ENCODE measurements at regions not wholly inside any gene's neighbourhood (a gene's known extent, or its start where the extent isn't known, plus 50 kb on each side); places are given as distances from the start of the nearest gene placed in this dataset.

GRCh38 chr3:98979296-98979695, 77.8 kb upstream of the DCBLD2 start:
- no peak for TF ChIP-seq CTCF (conservative IDR thresholded peaks at IDR 0.05; ENCODE audit: low read depth)
- DNase-seq (ENCODE audit: low spot score) = no peak
- H3K27ac ChIP-seq = no peak overlapping the region
- CTCF ChIA-PET = no interaction called here
- POLR2A ChIA-PET (ENCODE audit: low non-redundant PET) = no interaction called here

GRCh38 chr3:98978068-98978811, 76.7 kb upstream of the DCBLD2 start:
- CTCF ChIA-PET = interaction anchor here (0.6 kb wide), 1 partner anchor 376 kb away, joined by 3 read pairs; no protein-coding TSS in a partner anchor
- H3K27ac ChIP-seq = no peak overlapping the region
- POLR2A ChIA-PET (ENCODE audit: low non-redundant PET) = no interaction called here

GRCh38 chr3:98977520-98977919, 76.0 kb upstream of the DCBLD2 start:
- POLR2A ChIA-PET (ENCODE audit: low non-redundant PET) = no interaction called here
- no peak overlapping the region for H3K27ac ChIP-seq
- DNase-seq (ENCODE audit: low spot score) = peak; percentile 65
- TF ChIP-seq CTCF (conservative IDR thresholded peaks at IDR 0.05; ENCODE audit: low read depth) = no peak
- CTCF ChIA-PET = no interaction called here

More at GRCh38 chr3:98978068-98978811, 76.7 kb upstream of the DCBLD2 start:
- TF ChIP-seq CTCF (conservative IDR thresholded peaks at IDR 0.05; ENCODE audit: low read depth) = no peak
- DNase-seq (ENCODE audit: low spot score) = no peak

- ChIA-PET CTCF (no interaction called here), POLR2A (ENCODE audit: low non-redundant PET) (no interaction called here)
- DNase-seq (ENCODE audit: low spot score) = no peak
- no peak overlapping the region for H3K27ac ChIP-seq
- no peak for TF ChIP-seq CTCF (conservative IDR thresholded peaks at IDR 0.05; ENCODE audit: low read depth)
These were observed 72.9 kb upstream of the DCBLD2 start for GRCh38 chr3:98974442-98974841.

GRCh38 chr3:98972720-98973119, 71.2 kb upstream of the DCBLD2 start:
- POLR2A ChIA-PET (ENCODE audit: low non-redundant PET) = no interaction called here
- TF ChIP-seq CTCF (conservative IDR thresholded peaks at IDR 0.05; ENCODE audit: low read depth) = no peak
- CTCF ChIA-PET = interaction anchor here (0.6 to 0.9 kb wide), 2 partner anchors 13 to 42 kb away, joined by 3 to 4 read pairs; no protein-coding TSS in a partner anchor
- DNase-seq (ENCODE audit: low spot score) = no peak
- no peak overlapping the region for H3K27ac ChIP-seq

GRCh38 chr3:98972155-98972554, 70.7 kb upstream of the DCBLD2 start:
- H3K27ac ChIP-seq = no peak overlapping the region
- DNase-seq (ENCODE audit: low spot score) = peak; percentile 60
- TF ChIP-seq CTCF (conservative IDR thresholded peaks at IDR 0.05; ENCODE audit: low read depth) = no peak
- ChIA-PET POLR2A (ENCODE audit: low non-redundant PET) (interaction anchor here (0.6 kb wide), 1 partner anchor 9 kb away, joined by 3 read pairs; no protein-coding TSS in a partner anchor), CTCF (no interaction called here)

Measured in RWPE1 (cell line).